ENCODE measurements at regions not wholly inside any gene's neighbourhood (a gene's known extent, or its start where the extent isn't known, plus 50 kb on each side); places are given as distances from the start of the nearest gene placed in this dataset.

GRCh38 chr11:112811783-112812182 lies 149.4 kb upstream of the NCAM1 start:
- H3K4me3 ChIP-seq (ENCODE audit: control insufficient read depth, low read depth, low read length) = no peak overlapping the region
- TF ChIP-seq CTCF (conservative IDR thresholded peaks at IDR 0.05; ENCODE audit: control insufficient read depth, insufficient read depth, low read depth, low read length) = no peak
- DNase-seq (ENCODE audit: low read depth) = no peak

- no peak overlapping the region for H3K4me3 ChIP-seq (ENCODE audit: control insufficient read depth, low read depth, low read length)
- no peak for TF ChIP-seq CTCF (conservative IDR thresholded peaks at IDR 0.05; ENCODE audit: control insufficient read depth, insufficient read depth, low read depth, low read length)
- DNase-seq (ENCODE audit: low read depth) = no peak
Observed at GRCh38 chr11:112812729-112813128, 148.5 kb upstream of the NCAM1 start.

- DNase-seq (ENCODE audit: low read depth) = no peak
- no peak for TF ChIP-seq CTCF (conservative IDR thresholded peaks at IDR 0.05; ENCODE audit: control insufficient read depth, insufficient read depth, low read depth, low read length)
- H3K4me3 ChIP-seq (ENCODE audit: control insufficient read depth, low read depth, low read length) = no peak overlapping the region
Observed at GRCh38 chr11:112814168-112814567, 147.1 kb upstream of the NCAM1 start.

DNA sequence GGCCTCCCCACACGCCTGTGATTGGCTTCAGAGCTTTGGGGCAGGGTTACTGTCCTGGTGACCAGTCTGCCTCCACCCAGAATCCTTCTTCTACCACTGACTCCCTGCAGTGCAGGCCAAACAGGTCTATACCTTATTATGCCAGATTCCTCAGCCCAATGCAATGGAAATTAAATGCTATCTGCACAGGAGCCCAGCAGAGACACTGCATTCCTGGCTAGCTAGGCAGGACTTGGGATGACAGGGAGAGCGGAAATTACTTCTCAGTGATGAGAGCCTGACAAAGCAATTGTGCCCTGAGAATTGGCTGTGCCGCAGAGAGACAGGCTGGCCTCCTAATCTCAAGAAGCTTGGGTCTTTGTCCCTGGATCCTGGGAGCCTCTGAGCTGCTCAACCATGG lies 143.8 kb upstream of the NCAM1 start:
- no peak overlapping the region for H3K4me3 ChIP-seq (ENCODE audit: control insufficient read depth, low read depth, low read length)
- DNase-seq (ENCODE audit: low read depth) = no peak
- TF ChIP-seq CTCF (conservative IDR thresholded peaks at IDR 0.05; ENCODE audit: control insufficient read depth, insufficient read depth, low read depth, low read length) = no peak

DNA sequence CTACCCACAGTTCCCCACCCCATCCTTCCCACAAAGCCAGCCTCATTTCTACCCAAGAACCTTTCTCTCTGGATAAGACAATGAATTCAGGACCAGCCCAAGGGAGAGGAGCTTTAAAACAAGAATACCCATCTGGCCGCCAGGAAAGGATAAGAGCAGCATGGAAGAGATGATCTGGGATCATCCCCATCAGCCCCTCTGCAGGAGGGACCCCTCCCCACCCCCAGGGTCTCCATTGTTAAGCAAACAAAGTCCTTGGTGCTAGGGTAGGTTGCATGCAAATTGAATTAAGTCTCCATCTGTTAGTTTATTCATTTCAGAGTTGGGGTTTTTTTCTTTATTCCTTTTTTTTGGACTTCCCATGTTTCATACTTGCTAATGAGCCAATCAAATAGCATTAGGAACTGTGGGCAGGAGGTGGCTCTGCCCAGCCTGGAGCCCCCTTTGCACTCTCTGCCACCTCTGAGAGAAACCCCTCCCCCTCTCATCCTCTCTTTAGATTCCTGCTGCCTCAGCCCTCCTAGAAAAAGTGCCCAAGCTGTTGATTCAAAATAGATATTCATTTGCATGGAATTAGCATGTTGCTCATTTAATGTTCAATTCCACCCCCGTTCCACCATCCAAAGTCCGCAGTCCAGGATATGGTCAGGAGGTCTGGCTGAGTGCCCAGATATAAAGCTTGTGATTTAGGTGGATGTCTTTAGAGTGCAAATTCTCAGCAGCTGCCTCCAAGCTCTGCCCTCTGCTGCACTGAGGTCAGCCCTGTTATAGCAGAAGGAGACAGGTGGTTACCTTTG lies 138.5 kb upstream of the NCAM1 start:
- TF ChIP-seq CTCF (conservative IDR thresholded peaks at IDR 0.05; ENCODE audit: control insufficient read depth, insufficient read depth, low read depth, low read length) = no peak
- no peak for DNase-seq (ENCODE audit: low read depth)
- H3K4me3 ChIP-seq (ENCODE audit: control insufficient read depth, low read depth, low read length) = no peak overlapping the region

- H3K4me3 ChIP-seq (ENCODE audit: control insufficient read depth, low read depth, low read length) = no peak overlapping the region
- no peak for TF ChIP-seq CTCF (conservative IDR thresholded peaks at IDR 0.05; ENCODE audit: control insufficient read depth, insufficient read depth, low read depth, low read length)
- no peak for DNase-seq (ENCODE audit: low read depth)
Observed at GRCh38 chr11:112826026-112826425, 135.2 kb upstream of the NCAM1 start.
